ENCODE measurements at regions not wholly inside any gene's neighbourhood (a gene's known extent, or its start where the extent isn't known, plus 50 kb on each side); places are given as distances from the start of the nearest gene placed in this dataset.
"Not testable (repeated sequence)": the region's sequence is repeated elsewhere in the genome, so short reads cannot be mapped to it uniquely, and the experiment has no call there.

- TF ChIP-seq POLR2AphosphoS5 (IDR thresholded peaks at IDR 0.05; ENCODE audit: borderline replicate concordance, low read depth, low read length); EZH2 (IDR thresholded peaks at IDR 0.05): not testable (repeated sequence)
These were observed 440.5 kb upstream of the ACTBL2 start for GRCh38 chr5:57923094-57923493.

Data from SK-N-MC (cell line).